ENCODE measurements at regions not wholly inside any gene's neighbourhood (a gene's known extent, or its start where the extent isn't known, plus 50 kb on each side); places are given as distances from the start of the nearest gene placed in this dataset.

GRCh38 chr16:61366006-61366405, 670.2 kb downstream of the CDH8 start:
- H3K9ac ChIP-seq (ENCODE audit: low read depth in 1 of 2, low read length in 2 of 2) = no peak overlapping the region
- no peak overlapping the region for H3K27ac ChIP-seq (ENCODE audit: low read depth in 1 of 2, low read length in 2 of 2)
- no peaks in the 10 kb centered on the region for H3K36me3 ChIP-seq (ENCODE audit: control insufficient read depth in 4 of 4, insufficient read depth in 3 of 4, low read depth in 1 of 4, low read length in 3 of 4)
- H3K9me3 ChIP-seq (ENCODE audit: control insufficient read depth in 4 of 4, low read length in 3 of 4) = no peaks in the 10 kb centered on the region
- no peak for DNase-seq (ENCODE audit: low spot score)
- H3K27me3 ChIP-seq (ENCODE audit: control insufficient read depth in 4 of 4, insufficient read depth in 4 of 4, low read length in 3 of 4) = no peaks in the 10 kb centered on the region
- H3K4me3 ChIP-seq (ENCODE audit: low read depth in 1 of 3, low read length in 3 of 3) = no peak overlapping the region
- H3K4me1 ChIP-seq (ENCODE audit: control insufficient read depth in 4 of 4, insufficient read depth in 4 of 4, low read length in 3 of 4) = no peaks in the 10 kb centered on the region
- TF ChIP-seq, protein P1, sequence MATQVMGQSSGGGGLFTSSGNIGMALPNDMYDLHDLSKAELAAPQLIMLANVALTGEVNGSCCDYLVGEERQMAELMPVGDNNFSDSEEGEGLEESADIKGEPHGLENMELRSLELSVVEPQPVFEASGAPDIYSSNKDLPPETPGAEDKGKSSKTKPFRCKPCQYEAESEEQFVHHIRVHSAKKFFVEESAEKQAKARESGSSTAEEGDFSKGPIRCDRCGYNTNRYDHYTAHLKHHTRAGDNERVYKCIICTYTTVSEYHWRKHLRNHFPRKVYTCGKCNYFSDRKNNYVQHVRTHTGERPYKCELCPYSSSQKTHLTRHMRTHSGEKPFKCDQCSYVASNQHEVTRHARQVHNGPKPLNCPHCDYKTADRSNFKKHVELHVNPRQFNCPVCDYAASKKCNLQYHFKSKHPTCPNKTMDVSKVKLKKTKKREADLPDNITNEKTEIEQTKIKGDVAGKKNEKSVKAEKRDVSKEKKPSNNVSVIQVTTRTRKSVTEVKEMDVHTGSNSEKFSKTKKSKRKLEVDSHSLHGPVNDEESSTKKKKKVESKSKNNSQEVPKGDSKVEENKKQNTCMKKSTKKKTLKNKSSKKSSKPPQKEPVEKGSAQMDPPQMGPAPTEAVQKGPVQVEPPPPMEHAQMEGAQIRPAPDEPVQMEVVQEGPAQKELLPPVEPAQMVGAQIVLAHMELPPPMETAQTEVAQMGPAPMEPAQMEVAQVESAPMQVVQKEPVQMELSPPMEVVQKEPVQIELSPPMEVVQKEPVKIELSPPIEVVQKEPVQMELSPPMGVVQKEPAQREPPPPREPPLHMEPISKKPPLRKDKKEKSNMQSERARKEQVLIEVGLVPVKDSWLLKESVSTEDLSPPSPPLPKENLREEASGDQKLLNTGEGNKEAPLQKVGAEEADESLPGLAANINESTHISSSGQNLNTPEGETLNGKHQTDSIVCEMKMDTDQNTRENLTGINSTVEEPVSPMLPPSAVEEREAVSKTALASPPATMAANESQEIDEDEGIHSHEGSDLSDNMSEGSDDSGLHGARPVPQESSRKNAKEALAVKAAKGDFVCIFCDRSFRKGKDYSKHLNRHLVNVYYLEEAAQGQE (IDR thresholded peaks at IDR 0.05) = no peak
- TF ChIP-seq CTCF (IDR thresholded peaks at IDR 0.05; ENCODE audit: low read depth, low read length, missing input control) (no peak), RXRA (IDR thresholded peaks at IDR 0.05) (no peak), GABPA (IDR thresholded peaks at IDR 0.05 in 1 of 2, conservative IDR thresholded peaks at IDR 0.05 in 1 of 2) (no peak)
- WGBS = 43% methylated on average over 2 of the region's 2 CpGs

DNA sequence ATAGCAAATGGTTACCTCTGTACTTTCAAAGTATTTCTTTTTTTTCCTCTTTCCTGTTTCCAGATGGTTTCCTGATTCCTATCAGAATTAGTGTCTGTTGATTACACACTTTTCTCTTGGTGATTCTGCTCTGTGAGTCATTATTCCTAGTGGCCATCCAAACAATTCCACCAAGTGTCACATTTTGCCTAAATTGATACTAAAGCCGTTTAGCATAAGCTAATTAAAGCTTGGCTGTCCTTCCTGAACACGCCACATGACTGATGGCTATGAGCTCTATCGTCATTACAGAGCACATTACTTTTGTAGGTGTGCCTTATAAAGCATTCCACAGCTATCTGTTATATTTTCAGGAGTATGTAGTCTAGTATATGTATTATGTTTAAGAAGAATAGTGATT, 671.2 kb downstream of the CDH8 start:
- no peaks in the 10 kb centered on the region for H3K27me3 ChIP-seq (ENCODE audit: control insufficient read depth in 4 of 4, insufficient read depth in 4 of 4, low read length in 3 of 4)
- TF ChIP-seq, protein P1 (IDR thresholded peaks at IDR 0.05) = no peak
- no peak for TF ChIP-seq HNF4A (conservative IDR thresholded peaks at IDR 0.05)
- no peak for TF ChIP-seq CTCF (IDR thresholded peaks at IDR 0.05; ENCODE audit: low read depth, low read length, missing input control)
- no peak for TF ChIP-seq RXRA (IDR thresholded peaks at IDR 0.05)
- no peak for TF ChIP-seq SP1 (IDR thresholded peaks at IDR 0.05)
- TF ChIP-seq JUND (IDR thresholded peaks at IDR 0.05) = no peak
- H3K9ac ChIP-seq (ENCODE audit: low read depth in 1 of 2, low read length in 2 of 2) = no peak overlapping the region
- no peak for DNase-seq (ENCODE audit: low spot score)
- no peaks in the 10 kb centered on the region for H3K4me1 ChIP-seq (ENCODE audit: control insufficient read depth in 4 of 4, insufficient read depth in 4 of 4, low read length in 3 of 4)
- WGBS = 58% methylated on average over 3 of the region's 3 CpGs
- H3K4me3 ChIP-seq (ENCODE audit: low read depth in 1 of 3, low read length in 3 of 3) = no peak overlapping the region
- H3K9me3 ChIP-seq (ENCODE audit: control insufficient read depth in 4 of 4, low read length in 3 of 4) = no peaks in the 10 kb centered on the region
- no peaks in the 10 kb centered on the region for H3K36me3 ChIP-seq (ENCODE audit: control insufficient read depth in 4 of 4, insufficient read depth in 3 of 4, low read depth in 1 of 4, low read length in 3 of 4)
- no peak overlapping the region for H3K27ac ChIP-seq (ENCODE audit: low read depth in 1 of 2, low read length in 2 of 2)

Measured in liver (tissue), 8 donors.